IMR-90 (cell line): ENCODE measurements at regions not wholly inside any gene's neighbourhood (a gene's known extent, or its start where the extent isn't known, plus 50 kb on each side); places are given as distances from the start of the nearest gene placed in this dataset.

Experiments used
- ATAC-seq: fragments of 200-7000 bp; cut with Tn5 transposase; 2 replicates; pipeline ENCODE4 v1.9.1; 2020; ENCODE audit warnings: low read depth, mild to moderate bottlenecking, moderate library complexity
- BruUV-seq: library from RNA; stranded (reverse); fragments of 400-500 nt; replicated peaks from 2 replicates; lab custom pipeline; 2021; lab: Mats Ljungman, UMichigan
- CTCF ChIA-PET: fragments of 300-600 bp; formaldehyde crosslinking; extraction: SDS; loops from one replicate; lab custom pipeline; 2021; ENCODE audit warnings: antibody characterized with exemption; lab: Yijun Ruan, JAX
- POLR2A ChIA-PET: fragments of 300-600 bp; sonication (Branson Sonifier 250); formaldehyde crosslinking; loops from one replicate; lab custom pipeline; 2022; ENCODE audit warnings: antibody characterized with exemption; ENCODE audit not compliant: unreplicated experiment; lab: Charles Lee
- DNase-seq: peaks from one replicate; pipeline ENCODE4 v3.0.0; 2013
- H2AFZ ChIP-seq: replicated peaks from 2 replicates; pipeline ENCODE3; 2013; ENCODE audit warnings: low read length, mild to moderate bottlenecking; ENCODE audit not compliant: poor library complexity
- H2AK5ac ChIP-seq: 2 replicates; pipeline ENCODE4 v1.6.1; 2013; ENCODE audit warnings: low read depth, low read length, inconsistent platforms
- H2AK9ac ChIP-seq: replicated peaks from 2 replicates; pipeline ENCODE3; 2013; ENCODE audit warnings: mild to moderate bottlenecking, low read depth, low read length, moderate library complexity; ENCODE audit not compliant: poor library complexity
- H2BK120ac ChIP-seq: 2 replicates; pipeline ENCODE4 v1.6.1; 2013; ENCODE audit warnings: low read depth, low read length, inconsistent platforms
- H2BK15ac ChIP-seq: 3 replicates; pipeline ENCODE4 v1.6.1; 2013; ENCODE audit warnings: low read depth, low read length, inconsistent platforms
- H2BK20ac ChIP-seq: 2 replicates; pipeline ENCODE4 v1.6.1; 2013; ENCODE audit warnings: low read depth, mild to moderate bottlenecking, inconsistent platforms, low read length, moderate library complexity
- H2BK5ac ChIP-seq: 2 replicates; pipeline ENCODE4 v1.6.1; 2013; ENCODE audit warnings: mild to moderate bottlenecking, low read depth, low read length, inconsistent platforms; ENCODE audit not compliant: poor library complexity, severe bottlenecking
- H3K14ac ChIP-seq: replicated peaks from 2 replicates; pipeline ENCODE4 v1.6.1; 2013; ENCODE audit warnings: low read depth, low read length, inconsistent platforms
- H3K18ac ChIP-seq: 2 replicates; pipeline ENCODE4 v1.6.1; 2013; ENCODE audit warnings: low read depth, low read length, control low read depth
- H3K23ac ChIP-seq: 2 replicates; pipeline ENCODE4 v1.6.1; 2013; ENCODE audit warnings: low read depth, low read length, inconsistent platforms
- H3K27ac ChIP-seq: 2 replicates; pipeline ENCODE4 v1.5.1; 2013; ENCODE audit warnings: mild to moderate bottlenecking, control low read depth, low read length; ENCODE audit not compliant: insufficient read depth
- H3K27me3 ChIP-seq: 2 replicates; pipeline ENCODE4 v1.6.1; 2013; ENCODE audit warnings: low read length; ENCODE audit not compliant: control insufficient read depth, insufficient read depth
- H3K36me3 ChIP-seq: 2 replicates; pipeline ENCODE4 v1.6.1; 2013; ENCODE audit warnings: low read length, mixed read lengths; ENCODE audit not compliant: control insufficient read depth, insufficient read depth
- H3K4ac ChIP-seq: 2 replicates; pipeline ENCODE4 v1.6.1; 2013; ENCODE audit warnings: low read depth, low read length, inconsistent platforms
- H3K4me1 ChIP-seq: 2 replicates; pipeline ENCODE4 v1.6.1; 2013; ENCODE audit warnings: low read length, mixed read lengths; ENCODE audit not compliant: control insufficient read depth, insufficient read depth
- H3K4me2 ChIP-seq: 2 replicates; pipeline ENCODE4 v1.6.1; 2013; ENCODE audit warnings: low read depth, mild to moderate bottlenecking, control low read depth, low read length, moderate library complexity
- H3K4me3 ChIP-seq: 2 replicates; pipeline ENCODE4 v1.5.1; 2013; ENCODE audit warnings: low read depth, mild to moderate bottlenecking, control low read depth, low read length, moderate library complexity; ENCODE audit not compliant: insufficient read depth
- H3K56ac ChIP-seq: 2 replicates; pipeline ENCODE4 v1.6.1; 2013; ENCODE audit warnings: low read length, inconsistent platforms; ENCODE audit not compliant: insufficient read depth; ENCODE audit errors: extremely low read depth
- H3K79me1 ChIP-seq, 2 experiments: 2 replicates each; pipeline ENCODE4 v1.6.1; 2013; ENCODE audit warnings: low read length in 2 of 2, inconsistent platforms in 1 of 2, low read depth in 1 of 2
- H3K9ac ChIP-seq: 2 replicates; pipeline ENCODE4 v1.6.1; 2013; ENCODE audit warnings: low read depth, low read length, control low read depth
- H3K9me1 ChIP-seq: 2 replicates; pipeline ENCODE4 v1.6.1; 2013; ENCODE audit warnings: low read length, inconsistent platforms; ENCODE audit not compliant: insufficient read depth
- H3K9me3 ChIP-seq: 2 replicates; pipeline ENCODE4 v1.6.1; 2013; ENCODE audit warnings: low read length; ENCODE audit not compliant: control insufficient read depth, insufficient read depth
- H4K20me1 ChIP-seq: 2 replicates; pipeline ENCODE4 v1.6.1; 2013; ENCODE audit warnings: low read length, inconsistent platforms; ENCODE audit not compliant: insufficient read depth
- H4K5ac ChIP-seq: 2 replicates; pipeline ENCODE4 v1.6.1; 2013; ENCODE audit warnings: mild to moderate bottlenecking, low read depth, low read length, control low read depth
- H4K8ac ChIP-seq, 2 experiments: 2 replicates each; pipeline ENCODE4 v1.6.1; 2013; ENCODE audit warnings: low read depth in 2 of 2, low read length in 2 of 2, control low read depth in 1 of 2, inconsistent platforms in 1 of 2
- H4K91ac ChIP-seq: 2 replicates; pipeline ENCODE4 v1.6.1; 2013; ENCODE audit warnings: low read depth, low read length, inconsistent platforms; ENCODE audit not compliant: insufficient read depth
- BHLHE40 ChIP-seq: fragments of 150-350 bp; IDR thresholded peaks from 2 replicates; pipeline ENCODE4 v1.6.1; 2016; ENCODE audit warnings: mild to moderate bottlenecking, low read depth, low read length
- CEBPB ChIP-seq: IDR thresholded peaks from 2 replicates; pipeline ENCODE4 v1.6.1; 2012; ENCODE audit warnings: low read depth, low read length, improper control_type of control experiment
- CHD1 ChIP-seq: IDR thresholded peaks from 2 replicates; pipeline ENCODE4 v1.6.1; 2012; ENCODE audit warnings: low read depth, low read length, improper control_type of control experiment
- CTCF ChIP-seq: conservative IDR thresholded peaks from 2 replicates; pipeline ENCODE4 v1.5.1; 2012; ENCODE audit warnings: mild to moderate bottlenecking, low read depth, low read length, improper control_type of control experiment
- ELK1 ChIP-seq: fragments of 150-350 bp; IDR thresholded peaks from 2 replicates; pipeline ENCODE4 v1.6.1; 2016; ENCODE audit warnings: low read depth, mild to moderate bottlenecking, low read length, moderate library complexity, borderline replicate concordance
- FOS ChIP-seq: fragments of 150-350 bp; IDR thresholded peaks from 2 replicates; pipeline ENCODE4 v1.6.1; 2016; ENCODE audit warnings: low read depth, low read length
- MAFK ChIP-seq: IDR thresholded peaks from 2 replicates; pipeline ENCODE4 v1.6.1; 2012; ENCODE audit warnings: low read depth, low read length, improper control_type of control experiment
- MAZ ChIP-seq: IDR thresholded peaks from 2 replicates; pipeline ENCODE4 v1.6.1; 2012; ENCODE audit warnings: low read depth, mild to moderate bottlenecking, low read length, improper control_type of control experiment, moderate library complexity, borderline replicate concordance
- MXI1 ChIP-seq: IDR thresholded peaks from 2 replicates; pipeline ENCODE4 v1.6.1; 2012; ENCODE audit warnings: low read depth, mild to moderate bottlenecking, low read length, moderate library complexity, borderline replicate concordance
- NFE2L2 ChIP-seq: fragments of 150-350 bp; IDR thresholded peaks from 2 replicates; pipeline ENCODE4 v1.6.1; 2016; ENCODE audit warnings: low read depth, mild to moderate bottlenecking, low read length
- POLR2A ChIP-seq: IDR thresholded peaks from 2 replicates; pipeline ENCODE4 v1.6.1; 2012; ENCODE audit warnings: mild to moderate bottlenecking, low read depth, low read length
- RAD21 ChIP-seq: IDR thresholded peaks from 2 replicates; pipeline ENCODE4 v1.6.1; 2012; ENCODE audit warnings: low read length, improper control_type of control experiment
- RCOR1 ChIP-seq: IDR thresholded peaks from 2 replicates; pipeline ENCODE4 v1.6.1; 2012; ENCODE audit warnings: mild to moderate bottlenecking, low read length, improper control_type of control experiment; ENCODE audit not compliant: insufficient replicate concordance
- RFX5 ChIP-seq: IDR thresholded peaks from 2 replicates; pipeline ENCODE4 v1.8.0; 2012; ENCODE audit warnings: low read depth, mild to moderate bottlenecking, low read length, moderate library complexity
- SMC3 ChIP-seq: fragments of 150-350 bp; IDR thresholded peaks from 2 replicates; pipeline ENCODE4 v1.6.1; 2016; ENCODE audit warnings: low read depth, mild to moderate bottlenecking, antibody characterized with exemption, low read length, moderate library complexity
- USF2 ChIP-seq: fragments of 150-350 bp; IDR thresholded peaks from 2 replicates; pipeline ENCODE4 v1.6.1; 2017; ENCODE audit warnings: mild to moderate bottlenecking, antibody characterized with exemption, low read length, low read depth
- dilution Hi-C: fragments of 300-500 bp; cut with HindIII; formaldehyde crosslinking; loops from one replicate; pipeline ENCODE4 v1.14.3; 2018; ENCODE audit warnings: low sequenced_read_pairs; ENCODE audit not compliant: unreplicated experiment
- in situ Hi-C: fragments of 300-500 bp; cut with MboI; formaldehyde crosslinking; loops from 3 replicates; pipeline ENCODE4 v1.14.3; 2019; ENCODE audit warnings: low sequenced_read_pairs, inconsistent platforms, mixed read lengths
- intact Hi-C: fragments of 100-400 bp; cut with micrococcal nuclease; formaldehyde crosslinking; loops from 2 replicates; pipeline ENCODE4 v1.10.0; 2022

- no peak overlapping the region for H4K5ac ChIP-seq
- H3K36me3 ChIP-seq: no peaks in the 10 kb centered on the region
- no peak overlapping the region for H2BK5ac ChIP-seq
- no peak overlapping the region for H2AK5ac ChIP-seq
- ChIA-PET POLR2A (no interaction called here), CTCF (no interaction called here)
- H3K27me3 ChIP-seq: no peaks in the 10 kb centered on the region
- H2BK20ac ChIP-seq: no peak overlapping the region
- dilution Hi-C loops: no loop called here
- H4K20me1 ChIP-seq: no peaks in the 10 kb centered on the region
- no peak overlapping the region for H3K4ac ChIP-seq
- no peak overlapping the region for H3K4me3 ChIP-seq
- no peak overlapping the region for H3K23ac ChIP-seq
- H3K18ac ChIP-seq: no peak overlapping the region
- BruUV-seq: no TSS peak
- no peak overlapping the region for H3K9ac ChIP-seq
- H3K4me2 ChIP-seq: no peak overlapping the region
- DNase-seq (no peak), ATAC-seq (no peak)
- H2BK15ac ChIP-seq: no peak overlapping the region
- H4K8ac ChIP-seq: no peak overlapping the region
- no peak overlapping the region for H3K14ac ChIP-seq
- H2AFZ ChIP-seq: no peak overlapping the region
- no peaks in the 10 kb centered on the region for H3K4me1 ChIP-seq
- no peaks in the 10 kb centered on the region for H3K9me1 ChIP-seq
- no peak overlapping the region for H4K91ac ChIP-seq
- H3K27ac ChIP-seq: no peak overlapping the region
- H3K56ac ChIP-seq: no peak overlapping the region
- no peaks in the 10 kb centered on the region for H3K9me3 ChIP-seq
- no peak for TF ChIP-seq MXI1
- no peak for TF ChIP-seq NFE2L2
- TF ChIP-seq FOS: no peak
- no peak for TF ChIP-seq RCOR1
- TF ChIP-seq CEBPB: no peak
- TF ChIP-seq CHD1: no peak
- TF ChIP-seq ELK1: no peak
- TF ChIP-seq CTCF: no peak
- TF ChIP-seq BHLHE40: no peak
- TF ChIP-seq RFX5: no peak
- TF ChIP-seq SMC3: no peak
- no peak for TF ChIP-seq RAD21
- no peak for TF ChIP-seq MAFK
- TF ChIP-seq POLR2A: no peak
- no peak for TF ChIP-seq USF2
- no peak for TF ChIP-seq MAZ
- H2BK120ac ChIP-seq: no peak overlapping the region
- in situ Hi-C loops: no loop called here
- no peaks in the 10 kb centered on the region for H3K79me1 ChIP-seq
- H2AK9ac ChIP-seq: no peak overlapping the region
- intact Hi-C loops: no loop called here
Observed at GRCh38 chr3:74409066-74409465, 205.4 kb downstream of the CNTN3 start.
